ENCODE measurements at regions not wholly inside any gene's neighbourhood (a gene's known extent, or its start where the extent isn't known, plus 50 kb on each side); places are given as distances from the start of the nearest gene placed in this dataset.
"Not testable (repeated sequence)": the region's sequence is repeated elsewhere in the genome, so short reads cannot be mapped to it uniquely, and the experiment has no call there.

DNA sequence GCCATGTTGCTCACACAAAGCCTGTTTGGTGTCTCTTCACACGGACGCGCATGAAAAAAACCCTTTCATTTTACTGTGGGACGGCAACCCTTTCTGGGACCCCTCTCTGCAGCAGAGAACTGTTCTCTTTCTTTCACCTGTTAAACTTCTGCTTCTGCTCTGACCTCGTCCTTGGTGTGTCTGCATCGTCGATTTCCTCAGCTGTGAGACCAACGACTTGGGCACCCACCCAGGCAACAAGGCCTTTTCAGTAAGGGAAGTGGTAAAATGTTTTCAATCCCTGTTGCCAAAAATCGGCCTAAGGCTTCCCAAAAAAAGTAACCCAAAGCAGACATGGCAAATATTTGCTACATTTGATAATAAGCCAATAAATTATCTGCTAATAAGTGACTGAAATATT lies 515.3 kb downstream of the IRS2 start (continued):
- no peak for TF ChIP-seq GATAD2B (conservative IDR thresholded peaks at IDR 0.05; ENCODE audit: low read depth)

DNA sequence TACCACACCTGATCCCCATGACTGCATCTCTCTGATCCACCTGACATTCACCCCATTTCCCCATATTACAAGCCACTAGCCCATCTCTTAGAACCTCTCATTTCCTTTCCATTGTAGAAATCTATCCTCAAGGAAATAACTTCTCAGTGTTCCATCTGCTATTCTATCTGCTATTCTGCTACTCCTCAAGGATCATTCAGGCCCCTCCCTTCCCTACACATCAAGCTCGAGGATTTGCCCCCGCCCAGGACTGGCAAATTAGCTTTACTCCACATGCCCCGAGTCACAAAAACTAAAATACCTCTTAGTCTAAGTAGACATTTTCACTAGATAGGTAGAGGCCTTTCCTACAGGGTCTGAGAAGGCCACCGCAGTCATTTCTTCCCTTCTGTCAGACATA lies 517.0 kb downstream of the IRS2 start:
- in situ Hi-C loops (cut with MboI); FAIRE-seq; CTCF ChIA-PET; H3K36me3 ChIP-seq (ENCODE audit: control insufficient read depth in 2 of 2, insufficient read depth in 2 of 2, low read length in 1 of 2); H2AFZ ChIP-seq (ENCODE audit: control insufficient read depth, low read depth, low read length); H3K4me3 ChIP-seq; H3K27ac ChIP-seq (ENCODE audit: control insufficient read depth, insufficient read depth); H3K27me3 ChIP-seq (replicated peaks in 1 of 2; ENCODE audit: control insufficient read depth in 2 of 2, insufficient read depth in 2 of 2, low read length in 1 of 2); BruUV-seq (replicated peaks); H3K4me1 ChIP-seq (ENCODE audit: control insufficient read depth, insufficient read depth, low read length); RAD21 ChIA-PET (ENCODE audit: unreplicated experiment); H3K4me2 ChIP-seq (ENCODE audit: control insufficient read depth, insufficient read depth); DNase-seq (ENCODE audit: low read depth, low spot score); ATAC-seq; H4K20me1 ChIP-seq (ENCODE audit: control insufficient read depth, insufficient read depth); H3K9me3 ChIP-seq (replicated peaks; ENCODE audit: control insufficient read depth, insufficient read depth, low read length); intact Hi-C loops (cut with micrococcal nuclease; ENCODE audit: unreplicated experiment); POLR2A ChIA-PET; SMC1A ChIA-PET (ENCODE audit: uncharacterized antibody, unreplicated experiment); H3K79me2 ChIP-seq (ENCODE audit: control insufficient read depth, insufficient read depth, low read length); H3K9ac ChIP-seq (ENCODE audit: control insufficient read depth, insufficient read depth, low read length): not testable (repeated sequence)
- WGBS (ENCODE audit: insufficient coverage, insufficient replicate concordance, low lambda C conversion rate, missing lambda C conversion rate), result 22% methylated on average over 4 of the region's 4 CpGs

DNA sequence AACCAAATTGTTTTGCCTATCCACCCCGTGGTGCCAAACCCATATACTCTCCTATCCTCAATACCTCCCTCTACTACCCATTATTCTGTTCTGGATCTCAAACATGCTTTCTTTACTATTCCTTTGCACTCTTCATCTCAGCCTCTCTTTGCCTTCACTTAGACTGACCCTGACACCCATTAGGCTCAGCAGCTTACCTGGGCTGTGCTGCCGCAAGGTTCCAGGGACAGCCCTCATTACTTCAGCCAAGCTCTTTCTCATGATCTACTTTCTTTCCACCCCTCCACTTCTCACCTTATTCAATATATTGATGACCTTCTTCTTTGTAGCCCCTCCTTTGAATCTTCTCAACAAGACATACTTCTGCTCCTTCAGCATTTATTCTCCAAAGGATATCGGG lies 517.9 kb downstream of the IRS2 start:
- in situ Hi-C loops (cut with MboI); RAD21 ChIA-PET (ENCODE audit: unreplicated experiment); ATAC-seq; H3K4me2 ChIP-seq (ENCODE audit: control insufficient read depth, insufficient read depth); H3K4me1 ChIP-seq (ENCODE audit: control insufficient read depth, insufficient read depth, low read length); DNase-seq (ENCODE audit: low read depth, low spot score); H4K20me1 ChIP-seq (ENCODE audit: control insufficient read depth, insufficient read depth); FAIRE-seq; CTCF ChIA-PET; H3K27ac ChIP-seq (ENCODE audit: control insufficient read depth, insufficient read depth); SMC1A ChIA-PET (ENCODE audit: uncharacterized antibody, unreplicated experiment); intact Hi-C loops (cut with micrococcal nuclease; ENCODE audit: unreplicated experiment); H3K9me3 ChIP-seq (replicated peaks; ENCODE audit: control insufficient read depth, insufficient read depth, low read length); H3K27me3 ChIP-seq (replicated peaks in 1 of 2; ENCODE audit: control insufficient read depth in 2 of 2, insufficient read depth in 2 of 2, low read length in 1 of 2); H3K79me2 ChIP-seq (ENCODE audit: control insufficient read depth, insufficient read depth, low read length); POLR2A ChIA-PET; H3K36me3 ChIP-seq (ENCODE audit: control insufficient read depth in 2 of 2, insufficient read depth in 2 of 2, low read length in 1 of 2); BruUV-seq (replicated peaks); H3K4me3 ChIP-seq; H2AFZ ChIP-seq (ENCODE audit: control insufficient read depth, low read depth, low read length); H3K9ac ChIP-seq (ENCODE audit: control insufficient read depth, insufficient read depth, low read length): not testable (repeated sequence)
- 74% methylated on average over 3 of the region's 3 CpGs for WGBS (ENCODE audit: insufficient coverage, insufficient replicate concordance, low lambda C conversion rate, missing lambda C conversion rate)

DNA sequence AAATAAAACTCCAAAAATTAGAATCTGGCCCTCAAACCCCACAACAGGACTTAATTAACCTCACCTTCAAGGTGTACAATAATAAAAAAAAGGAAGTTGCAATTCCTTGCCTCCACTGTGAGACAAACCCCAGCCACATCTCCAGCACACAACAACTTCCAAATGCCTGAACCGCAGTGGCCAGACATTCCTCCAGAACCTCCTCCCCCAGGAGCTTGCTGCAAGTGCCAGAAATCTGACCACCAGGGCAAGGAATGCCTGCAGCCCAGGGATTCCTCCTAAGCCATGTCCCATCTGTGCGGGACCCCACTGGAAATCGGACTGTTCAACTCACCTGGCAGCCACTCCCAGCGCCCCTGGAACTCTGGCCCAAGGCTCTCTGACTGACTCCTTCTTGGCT lies 519.0 kb downstream of the IRS2 start:
- 22% methylated on average over 4 of the region's 4 CpGs for WGBS (ENCODE audit: insufficient coverage, insufficient replicate concordance, low lambda C conversion rate, missing lambda C conversion rate)
- RAD21 ChIA-PET (ENCODE audit: unreplicated experiment); H3K4me3 ChIP-seq; H3K4me1 ChIP-seq (ENCODE audit: control insufficient read depth, insufficient read depth, low read length); H3K27me3 ChIP-seq (replicated peaks in 1 of 2; ENCODE audit: control insufficient read depth in 2 of 2, insufficient read depth in 2 of 2, low read length in 1 of 2); FAIRE-seq; H4K20me1 ChIP-seq (ENCODE audit: control insufficient read depth, insufficient read depth); in situ Hi-C loops (cut with MboI); SMC1A ChIA-PET (ENCODE audit: uncharacterized antibody, unreplicated experiment); BruUV-seq (replicated peaks); H3K79me2 ChIP-seq (ENCODE audit: control insufficient read depth, insufficient read depth, low read length); H3K36me3 ChIP-seq (ENCODE audit: control insufficient read depth in 2 of 2, insufficient read depth in 2 of 2, low read length in 1 of 2); H3K4me2 ChIP-seq (ENCODE audit: control insufficient read depth, insufficient read depth); H2AFZ ChIP-seq (ENCODE audit: control insufficient read depth, low read depth, low read length); ATAC-seq; H3K27ac ChIP-seq (ENCODE audit: control insufficient read depth, insufficient read depth); intact Hi-C loops (cut with micrococcal nuclease; ENCODE audit: unreplicated experiment); H3K9ac ChIP-seq (ENCODE audit: control insufficient read depth, insufficient read depth, low read length); DNase-seq (ENCODE audit: low read depth, low spot score); H3K9me3 ChIP-seq (replicated peaks; ENCODE audit: control insufficient read depth, insufficient read depth, low read length); CTCF ChIA-PET; POLR2A ChIA-PET: not testable (repeated sequence)

DNA sequence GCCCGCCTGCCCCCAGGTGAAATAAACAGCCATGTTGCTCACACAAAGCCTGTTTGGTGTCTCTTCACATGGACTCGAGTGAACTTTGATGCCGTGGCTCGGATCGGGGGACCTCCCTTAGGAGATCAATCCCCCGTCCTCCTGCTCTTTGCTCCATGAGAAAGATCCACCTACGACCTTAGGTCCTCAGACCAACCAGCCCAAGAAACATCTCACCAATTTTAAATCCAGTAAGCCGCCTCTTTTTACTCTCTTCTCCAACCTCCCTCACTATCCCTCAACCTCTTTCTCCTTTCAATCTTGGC lies 521.0 kb downstream of the IRS2 start:
- H4K20me1 ChIP-seq (ENCODE audit: control insufficient read depth, insufficient read depth); H3K4me3 ChIP-seq; CTCF ChIA-PET; H3K27me3 ChIP-seq (replicated peaks in 1 of 2; ENCODE audit: control insufficient read depth in 2 of 2, insufficient read depth in 2 of 2, low read length in 1 of 2); H2AFZ ChIP-seq (ENCODE audit: control insufficient read depth, low read depth, low read length); H3K9me3 ChIP-seq (replicated peaks; ENCODE audit: control insufficient read depth, insufficient read depth, low read length); POLR2A ChIA-PET; RAD21 ChIA-PET (ENCODE audit: unreplicated experiment); ATAC-seq; SMC1A ChIA-PET (ENCODE audit: uncharacterized antibody, unreplicated experiment); in situ Hi-C loops (cut with MboI); H3K27ac ChIP-seq (ENCODE audit: control insufficient read depth, insufficient read depth); DNase-seq (ENCODE audit: low read depth, low spot score); FAIRE-seq; BruUV-seq (replicated peaks); H3K4me1 ChIP-seq (ENCODE audit: control insufficient read depth, insufficient read depth, low read length); H3K36me3 ChIP-seq (ENCODE audit: control insufficient read depth in 2 of 2, insufficient read depth in 2 of 2, low read length in 1 of 2); intact Hi-C loops (cut with micrococcal nuclease; ENCODE audit: unreplicated experiment); H3K4me2 ChIP-seq (ENCODE audit: control insufficient read depth, insufficient read depth); H3K9ac ChIP-seq (ENCODE audit: control insufficient read depth, insufficient read depth, low read length); H3K79me2 ChIP-seq (ENCODE audit: control insufficient read depth, insufficient read depth, low read length): not testable (repeated sequence)
- WGBS (ENCODE audit: insufficient coverage, insufficient replicate concordance, low lambda C conversion rate, missing lambda C conversion rate), result 43% methylated on average over 8 of the region's 8 CpGs

All from GM12878 (cell line).